Right hindlimb (tissue), 1 donor: ENCODE measurements at regions not wholly inside any gene's neighbourhood (a gene's known extent, or its start where the extent isn't known, plus 50 kb on each side); places are given as distances from the start of the nearest gene placed in this dataset.

Experiments
- DNase-seq: peaks from one replicate; pipeline ENCODE4 v3.0.0-alpha.2; 2018

- DNase-seq = no peak
Measured at GRCh38 chr13:30359991-30360390, 52.6 kb upstream of the KATNAL1 start.

- DNase-seq = no peak
Measured at GRCh38 chr13:30360586-30360985, 53.2 kb upstream of the KATNAL1 start.

- no peak for DNase-seq
Measured at GRCh38 chr13:30362005-30362788, 54.8 kb upstream of the KATNAL1 start.

- DNase-seq = peak; percentile 44
Measured at GRCh38 chr13:30362869-30363268, 55.5 kb upstream of the KATNAL1 start.

GRCh38 chr13:30363725-30364124 is 56.4 kb upstream of the KATNAL1 start:
- DNase-seq = no peak

GRCh38 chr13:30364133-30364532 is 56.8 kb upstream of the KATNAL1 start:
- no peak for DNase-seq

- DNase-seq = no peak
Measured at GRCh38 chr13:30364876-30365275, 57.4 kb upstream of the UBE2L5 start.

- no peak for DNase-seq
Measured at GRCh38 chr13:30366088-30366487, 56.2 kb upstream of the UBE2L5 start.

- no peak for DNase-seq
Measured at GRCh38 chr13:30367296-30367695, 55.0 kb upstream of the UBE2L5 start.

GRCh38 chr13:30370146-30370545 is 52.1 kb upstream of the UBE2L5 start:
- DNase-seq = no peak

- no peak for DNase-seq
Measured at GRCh38 chr13:30370916-30371521, 51.3 kb upstream of the UBE2L5 start.

- DNase-seq = no peak
Measured at GRCh38 chr13:30371649-30372265, 50.5 kb upstream of the UBE2L5 start.
